Endothelial cell (in vitro differentiated cells): ENCODE measurements at regions not wholly inside any gene's neighbourhood (a gene's known extent, or its start where the extent isn't known, plus 50 kb on each side); places are given as distances from the start of the nearest gene placed in this dataset.

Experiments
- DNase-seq: peaks from one replicate; pipeline ENCODE4 v3.0.0; 2021; ENCODE audit warnings: low spot score
- H3K27ac Mint-ChIP-seq: one replicate; pipeline ENCODE4 v1.8.0; 2021; ENCODE audit warnings: mixed read lengths, inconsistent platforms; ENCODE audit not compliant: unreplicated experiment
- H3K27me3 Mint-ChIP-seq: one replicate; pipeline ENCODE4 v1.8.0; 2021; ENCODE audit warnings: mild to moderate bottlenecking, moderate library complexity, mixed read lengths, inconsistent platforms; ENCODE audit not compliant: unreplicated experiment
- H3K36me3 Mint-ChIP-seq: one replicate; pipeline ENCODE4 v1.8.0; 2021; ENCODE audit warnings: mild to moderate bottlenecking, low read depth, mixed read lengths, inconsistent platforms; ENCODE audit not compliant: unreplicated experiment
- H3K4me1 Mint-ChIP-seq: one replicate; pipeline ENCODE4 v1.8.0; 2021; ENCODE audit warnings: mild to moderate bottlenecking, mixed read lengths, inconsistent platforms; ENCODE audit not compliant: unreplicated experiment
- H3K4me3 Mint-ChIP-seq: one replicate; pipeline ENCODE4 v1.8.0; 2021; ENCODE audit warnings: mild to moderate bottlenecking, mixed read lengths, inconsistent platforms; ENCODE audit not compliant: unreplicated experiment
- H3K9me3 Mint-ChIP-seq: one replicate; pipeline ENCODE4 v1.8.0; 2021; ENCODE audit warnings: mixed read lengths, inconsistent platforms; ENCODE audit not compliant: unreplicated experiment
- TF ChIP-seq, protein P1 (sequence below): fragments of 200-600 bp; sonication (generic); IDR thresholded peaks from one replicate; pipeline ENCODE4 v1.5.0; 2021; ENCODE audit warnings: antibody characterized with exemption; ENCODE audit not compliant: unreplicated experiment

DNA sequence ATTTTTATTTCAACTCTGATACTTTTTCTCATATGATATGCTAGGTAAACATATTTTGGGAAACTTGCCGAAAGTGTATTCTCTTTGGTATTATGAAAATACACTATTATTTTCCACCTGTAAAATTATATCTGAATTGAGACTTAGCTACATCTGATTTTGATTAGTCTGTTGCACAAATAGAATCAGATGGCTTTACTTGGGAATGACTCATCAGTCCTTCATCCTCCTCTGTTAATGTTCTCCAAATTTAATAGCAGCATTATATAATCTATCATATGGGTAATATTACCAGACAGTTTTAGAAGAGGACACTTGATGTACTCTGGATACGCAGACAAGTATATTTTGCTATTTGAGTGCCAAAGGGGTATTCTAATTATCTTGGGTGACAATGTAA lies 245.3 kb downstream of the CTH start:
- TF ChIP-seq, protein P1, sequence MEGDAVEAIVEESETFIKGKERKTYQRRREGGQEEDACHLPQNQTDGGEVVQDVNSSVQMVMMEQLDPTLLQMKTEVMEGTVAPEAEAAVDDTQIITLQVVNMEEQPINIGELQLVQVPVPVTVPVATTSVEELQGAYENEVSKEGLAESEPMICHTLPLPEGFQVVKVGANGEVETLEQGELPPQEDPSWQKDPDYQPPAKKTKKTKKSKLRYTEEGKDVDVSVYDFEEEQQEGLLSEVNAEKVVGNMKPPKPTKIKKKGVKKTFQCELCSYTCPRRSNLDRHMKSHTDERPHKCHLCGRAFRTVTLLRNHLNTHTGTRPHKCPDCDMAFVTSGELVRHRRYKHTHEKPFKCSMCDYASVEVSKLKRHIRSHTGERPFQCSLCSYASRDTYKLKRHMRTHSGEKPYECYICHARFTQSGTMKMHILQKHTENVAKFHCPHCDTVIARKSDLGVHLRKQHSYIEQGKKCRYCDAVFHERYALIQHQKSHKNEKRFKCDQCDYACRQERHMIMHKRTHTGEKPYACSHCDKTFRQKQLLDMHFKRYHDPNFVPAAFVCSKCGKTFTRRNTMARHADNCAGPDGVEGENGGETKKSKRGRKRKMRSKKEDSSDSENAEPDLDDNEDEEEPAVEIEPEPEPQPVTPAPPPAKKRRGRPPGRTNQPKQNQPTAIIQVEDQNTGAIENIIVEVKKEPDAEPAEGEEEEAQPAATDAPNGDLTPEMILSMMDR = no peak
- H3K27me3 Mint-ChIP-seq = no peaks in the 10 kb centered on the region
- H3K9me3 Mint-ChIP-seq = no peaks in the 10 kb centered on the region
- DNase-seq = no peak
- H3K36me3 Mint-ChIP-seq = no peaks in the 10 kb centered on the region
- H3K4me1 Mint-ChIP-seq = no peaks in the 10 kb centered on the region
- H3K27ac Mint-ChIP-seq = no peak overlapping the region
- H3K4me3 Mint-ChIP-seq = no peak overlapping the region

DNA sequence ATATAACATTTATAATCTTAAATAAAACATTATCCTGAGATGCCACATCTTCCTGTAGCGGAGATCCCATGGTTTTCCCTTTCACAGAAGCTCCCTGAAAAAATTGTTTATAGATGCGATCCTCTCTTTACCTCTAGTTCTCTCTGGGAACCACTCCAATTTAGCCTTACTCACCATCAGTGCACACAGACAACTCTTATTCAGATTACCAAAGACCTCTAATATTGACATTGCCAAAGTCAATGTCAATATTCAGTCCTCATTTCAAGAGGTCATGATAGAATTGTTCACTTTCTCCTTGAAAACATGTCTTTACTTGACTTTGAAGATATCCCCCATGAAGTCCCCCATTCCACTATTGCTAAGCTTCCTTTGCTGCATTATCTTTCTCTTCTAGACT lies 248.8 kb downstream of the CTH start:
- H3K36me3 Mint-ChIP-seq = no peaks in the 10 kb centered on the region
- no peak overlapping the region for H3K4me3 Mint-ChIP-seq
- H3K9me3 Mint-ChIP-seq = no peaks in the 10 kb centered on the region
- H3K27ac Mint-ChIP-seq = no peak overlapping the region
- TF ChIP-seq, protein P1 = no peak
- no peaks in the 10 kb centered on the region for H3K4me1 Mint-ChIP-seq
- no peaks in the 10 kb centered on the region for H3K27me3 Mint-ChIP-seq
- no peak for DNase-seq

DNA sequence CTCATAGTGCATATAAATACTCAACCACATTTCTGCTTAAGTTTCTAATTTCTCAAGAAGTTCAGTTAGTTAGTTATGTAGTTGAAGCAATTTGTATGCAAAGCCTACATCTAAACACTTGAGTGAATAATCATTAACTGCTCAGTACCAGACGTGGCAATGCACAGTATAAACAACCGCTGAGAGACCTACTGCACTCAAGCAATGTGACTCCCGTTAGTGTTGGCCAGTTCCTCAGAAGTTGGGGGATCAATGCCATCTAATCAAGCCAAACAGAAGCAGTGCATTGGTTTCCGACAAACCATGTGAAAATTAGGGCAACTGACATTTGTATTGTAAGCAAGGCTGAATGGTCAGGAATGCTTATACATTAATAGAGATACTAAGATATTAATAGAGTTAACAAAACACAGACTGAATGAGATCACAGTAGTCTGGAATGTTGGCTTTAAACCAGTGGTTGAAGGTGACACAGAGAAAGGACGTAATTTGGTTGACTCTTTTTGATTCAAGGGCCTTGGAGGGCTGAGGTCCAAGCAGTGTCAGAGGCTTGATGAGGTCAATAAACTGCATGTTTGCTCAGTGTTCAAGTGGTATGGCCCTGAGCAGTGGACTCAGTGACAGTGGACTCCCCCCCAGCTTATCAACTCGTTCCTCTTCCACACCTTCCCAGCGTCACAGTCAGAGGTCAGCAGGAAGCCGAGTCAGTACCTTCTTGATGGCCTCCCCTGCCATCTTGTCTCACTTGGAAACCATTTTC lies 255.5 kb downstream of the CTH start:
- no peak for DNase-seq
- Mint-ChIP-seq H3K27ac (no peak overlapping the region), H3K36me3 (no peaks in the 10 kb centered on the region), H3K9me3 (no peaks in the 10 kb centered on the region), H3K4me3 (no peak overlapping the region), H3K27me3 (no peaks in the 10 kb centered on the region), H3K4me1 (peaks cover 5% of the 10 kb centered on the region)
- TF ChIP-seq, protein P1 = no peak

DNA sequence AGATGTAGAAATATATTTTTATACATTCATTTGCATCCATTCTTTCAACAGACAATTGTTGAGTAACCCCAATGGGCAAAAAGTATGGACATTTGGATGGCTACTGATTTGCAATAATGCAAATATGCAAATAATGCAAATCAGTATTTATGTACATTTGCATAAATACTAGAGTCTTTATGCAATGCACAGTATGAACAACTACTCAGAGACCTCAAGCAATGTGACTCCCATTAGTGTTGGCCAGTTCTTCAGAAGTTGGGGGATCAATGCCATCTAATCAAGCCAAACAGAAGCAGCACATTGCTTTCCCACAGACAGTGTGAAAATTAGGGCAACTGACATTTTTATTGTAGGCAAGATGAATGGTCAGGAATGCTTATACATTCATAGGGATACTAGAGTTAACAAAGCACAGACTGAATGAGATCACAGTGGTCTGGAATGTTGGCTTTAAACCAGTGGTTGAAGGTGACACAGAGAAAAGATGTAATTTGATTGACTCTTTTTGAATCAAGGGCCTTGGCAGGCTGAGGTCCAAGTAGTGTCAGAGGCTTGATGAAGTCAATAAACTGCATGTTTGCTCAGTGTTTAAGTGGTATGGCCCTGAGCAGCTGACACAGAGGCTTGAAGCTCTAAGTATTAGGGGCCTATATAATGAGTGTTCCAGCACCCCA lies 256.6 kb downstream of the CTH start:
- Mint-ChIP-seq H3K27me3 (no peaks in the 10 kb centered on the region), H3K4me3 (no peak overlapping the region), H3K9me3 (no peaks in the 10 kb centered on the region), H3K4me1 (peaks cover 5% of the 10 kb centered on the region), H3K27ac (no peak overlapping the region), H3K36me3 (no peaks in the 10 kb centered on the region)
- no peak for DNase-seq
- TF ChIP-seq, protein P1 = no peak

DNA sequence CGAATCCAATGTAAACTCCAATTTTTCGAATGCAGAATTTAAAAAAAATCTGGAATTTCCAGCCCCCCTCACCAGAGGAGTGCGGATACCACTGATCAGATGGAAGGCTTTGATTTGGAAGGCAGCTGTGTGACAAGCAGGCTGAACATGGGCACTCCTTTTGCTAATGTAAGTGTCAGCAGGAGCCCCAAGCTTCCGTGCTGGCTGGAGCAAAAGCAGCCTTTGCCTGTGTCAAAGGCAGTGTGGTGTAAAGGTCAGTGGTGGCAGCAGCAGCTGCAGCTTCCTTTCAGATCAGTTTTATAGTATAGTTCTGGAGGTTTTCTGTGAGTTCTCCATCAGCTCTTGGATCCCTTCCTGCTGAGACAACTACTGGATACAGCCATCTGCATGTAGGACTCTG lies 259.9 kb downstream of the CTH start:
- H3K4me3 Mint-ChIP-seq = no peak overlapping the region
- DNase-seq = no peak
- H3K9me3 Mint-ChIP-seq = no peaks in the 10 kb centered on the region
- H3K36me3 Mint-ChIP-seq = no peaks in the 10 kb centered on the region
- TF ChIP-seq, protein P1 = no peak
- H3K27ac Mint-ChIP-seq = no peak overlapping the region
- no peaks in the 10 kb centered on the region for H3K27me3 Mint-ChIP-seq
- peaks cover 20% of the 10 kb centered on the region for H3K4me1 Mint-ChIP-seq
